Endodermal cell (in vitro differentiated cells): ENCODE measurements at regions not wholly inside any gene's neighbourhood (a gene's known extent, or its start where the extent isn't known, plus 50 kb on each side); places are given as distances from the start of the nearest gene placed in this dataset.

ENCODE experiments used
- DNase-seq: peaks from one replicate; pipeline ENCODE4 v3.0.0-alpha.2; 2017
- H3K27ac ChIP-seq: 2 replicates; pipeline ENCODE4 v1.5.1; 2013; ENCODE audit warnings: mild to moderate bottlenecking, low read depth, low read length, moderate library complexity
- H3K27me3 ChIP-seq: 2 replicates; pipeline ENCODE4 v1.6.1; 2013; ENCODE audit warnings: mild to moderate bottlenecking, low read length, moderate library complexity; ENCODE audit not compliant: insufficient read depth, control insufficient read depth, poor library complexity, severe bottlenecking
- H3K36me3 ChIP-seq: 2 replicates; pipeline ENCODE4 v1.7.0; 2013; ENCODE audit warnings: mild to moderate bottlenecking, low read length, moderate library complexity; ENCODE audit not compliant: control insufficient read depth, insufficient read depth
- H3K4me1 ChIP-seq: one replicate; pipeline ENCODE4 v1.7.0; 2013; ENCODE audit warnings: low read length; ENCODE audit not compliant: control insufficient read depth, insufficient read depth
- H3K4me3 ChIP-seq: 2 replicates; pipeline ENCODE4 v1.5.1; 2013; ENCODE audit warnings: mild to moderate bottlenecking, low read length, moderate library complexity
- H3K9ac ChIP-seq: 2 replicates; pipeline ENCODE4 v1.6.1; 2013; ENCODE audit warnings: mild to moderate bottlenecking, low read length, moderate library complexity; ENCODE audit not compliant: poor library complexity, severe bottlenecking; ENCODE audit errors: extremely low read depth
- H3K9me3 ChIP-seq: 2 replicates; pipeline ENCODE4 v1.6.1; 2013; ENCODE audit warnings: mild to moderate bottlenecking, low read length, moderate library complexity; ENCODE audit not compliant: control insufficient read depth
- H3K27ac Mint-ChIP-seq: 2 replicates; pipeline ENCODE4 v1.8.0; 2020; ENCODE audit warnings: mixed read lengths
- H3K27me3 Mint-ChIP-seq: 2 replicates; pipeline ENCODE4 v1.8.0; 2021; ENCODE audit warnings: mild to moderate bottlenecking, mixed read lengths; ENCODE audit not compliant: insufficient read depth
- H3K36me3 Mint-ChIP-seq: 2 replicates; pipeline ENCODE4 v1.8.0; 2020; ENCODE audit warnings: low read depth, mixed read lengths
- H3K4me1 Mint-ChIP-seq: 2 replicates; pipeline ENCODE4 v1.8.0; 2020; ENCODE audit warnings: mixed read lengths
- H3K4me3 Mint-ChIP-seq: 2 replicates; pipeline ENCODE4 v1.8.0; 2020; ENCODE audit warnings: mild to moderate bottlenecking, moderate library complexity, mixed read lengths
- H3K9me3 Mint-ChIP-seq: 2 replicates; pipeline ENCODE4 v1.8.0; 2020; ENCODE audit warnings: mild to moderate bottlenecking, mixed read lengths
- CTCF ChIP-seq: fragments of 200-600 bp; sonication (generic); conservative IDR thresholded peaks from 2 replicates; pipeline ENCODE4 v1.5.0; 2021; ENCODE audit warnings: antibody characterized with exemption, mild to moderate bottlenecking
- WGBS, 2 experiments: methylation state at CpG; one replicate each; pipeline versions ENCODE4 v1.1.5 to v1.1.7; 2013; ENCODE audit warnings: missing lambda C conversion rate in 2 of 2, mixed read lengths in 1 of 2; ENCODE audit not compliant: insufficient coverage in 1 of 2, insufficient read length in 1 of 2; 5-methylcytosine and 5-hydroxymethylcytosine counted together

- Mint-ChIP-seq H3K36me3 (no peaks in the 10 kb centered on the region), H3K4me3 (no peak overlapping the region), H3K27ac (no peak overlapping the region), H3K27me3 (no peaks in the 10 kb centered on the region), H3K4me1 (peaks cover 11% of the 10 kb centered on the region), H3K9me3 (no peaks in the 10 kb centered on the region)
- H3K27me3 ChIP-seq = no peaks in the 10 kb centered on the region
- no peak overlapping the region for H3K27ac ChIP-seq
- no peak for DNase-seq
- no peak for TF ChIP-seq CTCF
- no peaks in the 10 kb centered on the region for H3K9me3 ChIP-seq
- WGBS, 2 experiments = 93 to 100% methylated on average over 3 of the region's 3 CpGs
- no peaks in the 10 kb centered on the region for H3K4me1 ChIP-seq
- H3K9ac ChIP-seq = no peak overlapping the region
- H3K4me3 ChIP-seq = no peak overlapping the region
- no peaks in the 10 kb centered on the region for H3K36me3 ChIP-seq
These were observed 655.1 kb upstream of the SLC39A10 start for GRCh38 chr2:195001924-195002323.

GRCh38 chr2:194999771-195000170 is 657.3 kb upstream of the SLC39A10 start:
- peaks cover 11% of the 10 kb centered on the region for H3K4me1 Mint-ChIP-seq
- H3K4me1 ChIP-seq = no peaks in the 10 kb centered on the region
- H3K9me3 ChIP-seq = no peaks in the 10 kb centered on the region
- WGBS, 2 experiments = 73 to 84% methylated on average over 2 to 4 of the region's 4 CpGs
- H3K27ac Mint-ChIP-seq = no peak overlapping the region
- no peak for DNase-seq
- H3K9me3 Mint-ChIP-seq = no peaks in the 10 kb centered on the region
- no peak overlapping the region for H3K4me3 ChIP-seq
- no peak overlapping the region for H3K27ac ChIP-seq
- no peak overlapping the region for H3K4me3 Mint-ChIP-seq
- H3K27me3 Mint-ChIP-seq = no peaks in the 10 kb centered on the region
- H3K27me3 ChIP-seq = no peaks in the 10 kb centered on the region
- TF ChIP-seq CTCF = no peak
- no peaks in the 10 kb centered on the region for H3K36me3 Mint-ChIP-seq
- H3K9ac ChIP-seq = no peak overlapping the region
- no peaks in the 10 kb centered on the region for H3K36me3 ChIP-seq

GRCh38 chr2:194992648-194993047 is 664.4 kb upstream of the SLC39A10 start:
- H3K36me3 Mint-ChIP-seq = no peaks in the 10 kb centered on the region
- WGBS, 2 experiments = 92% methylated on average over 2 of the region's 2 CpGs; no CpG with 5 or more reads in 1 of the 2 experiments

More at GRCh38 chr2:194992648-194993047, 664.4 kb upstream of the SLC39A10 start:
- Histone ChIP-seq H3K4me1 (no peaks in the 10 kb centered on the region), H3K4me3 (no peak overlapping the region), H3K27ac (no peak overlapping the region), H3K9me3 (no peaks in the 10 kb centered on the region), H3K27me3 (no peaks in the 10 kb centered on the region), H3K9ac (no peak overlapping the region), H3K36me3 (no peaks in the 10 kb centered on the region)
- no peak overlapping the region for H3K4me3 Mint-ChIP-seq
- H3K9me3 Mint-ChIP-seq = no peaks in the 10 kb centered on the region
- no peak for DNase-seq
- no peak for TF ChIP-seq CTCF
- H3K27ac Mint-ChIP-seq = no peak overlapping the region
- H3K27me3 Mint-ChIP-seq = no peaks in the 10 kb centered on the region
- no peaks in the 10 kb centered on the region for H3K4me1 Mint-ChIP-seq
